ENCODE measurements at regions not wholly inside any gene's neighbourhood (a gene's known extent, or its start where the extent isn't known, plus 50 kb on each side); places are given as distances from the start of the nearest gene placed in this dataset.

DNA sequence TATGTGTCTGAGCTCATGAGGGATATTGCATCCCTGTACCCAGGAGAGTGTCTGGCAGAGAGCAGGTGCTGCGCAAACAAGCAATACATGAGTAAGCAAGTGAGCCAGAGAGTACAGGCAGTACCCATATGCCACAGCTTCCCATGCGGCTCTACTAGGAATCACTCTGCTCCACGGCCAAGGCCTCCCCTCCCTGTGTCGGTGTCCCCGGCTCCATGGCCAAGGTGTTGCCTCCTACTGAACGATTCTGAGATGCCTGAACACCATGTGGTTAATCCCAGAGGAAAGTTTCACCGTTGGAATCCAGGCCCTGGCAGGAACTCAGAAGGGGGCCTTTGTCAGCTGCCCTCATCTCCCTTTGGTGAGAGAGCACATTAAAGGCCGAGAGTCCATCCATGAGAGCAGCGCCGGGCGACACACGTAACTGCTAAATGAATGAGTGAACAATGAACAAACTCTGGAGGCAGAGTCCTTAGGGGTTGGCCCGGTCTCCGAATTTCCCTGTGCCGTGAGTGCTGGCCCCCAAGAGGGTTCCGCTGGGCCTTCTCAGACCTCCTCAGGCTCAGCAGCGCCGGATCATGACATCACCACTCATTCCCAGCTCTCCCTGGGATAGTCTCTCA is 136.0 kb upstream of the FAM20C start:
- TF ChIP-seq CTCF (conservative IDR thresholded peaks at IDR 0.05; ENCODE audit: low read depth, low read length) = no peak
- TF ChIP-seq EZH2 (IDR thresholded peaks at IDR 0.05; ENCODE audit: low read length, unreplicated experiment) = no peak
